ENCODE measurements at regions not wholly inside any gene's neighbourhood (a gene's known extent, or its start where the extent isn't known, plus 50 kb on each side); places are given as distances from the start of the nearest gene placed in this dataset.
"Not testable (repeated sequence)": the region's sequence is repeated elsewhere in the genome, so short reads cannot be mapped to it uniquely, and the experiment has no call there.

GRCh38 chr5:167426501-167426900, 864.9 kb upstream of the WWC1 start:
- Histone ChIP-seq H3K9ac (ENCODE audit: low read length) (no peak overlapping the region), H3K27ac (ENCODE audit: low read depth, low read length) (no peak overlapping the region), H3K9me3 (ENCODE audit: control insufficient read depth, insufficient read depth, low read depth, low read length) (no peaks in the 10 kb centered on the region), H3K27me3 (ENCODE audit: control insufficient read depth, insufficient read depth, low read length) (peaks cover 2% of the 10 kb centered on the region; the same call in 1 of the 2 replicates), H3K36me3 (ENCODE audit: control insufficient read depth, insufficient read depth, low read length) (no peaks in the 10 kb centered on the region), H3K4me3 (ENCODE audit: low read depth, low read length) (no peak overlapping the region), H3K4me1 (ENCODE audit: control insufficient read depth, insufficient read depth, low read length) (no peaks in the 10 kb centered on the region)

- H3K36me3 ChIP-seq (ENCODE audit: control insufficient read depth, insufficient read depth, low read length); H3K4me3 ChIP-seq (ENCODE audit: low read depth, low read length); H3K27me3 ChIP-seq (ENCODE audit: control insufficient read depth, insufficient read depth, low read length); H3K9ac ChIP-seq (ENCODE audit: low read length); H3K27ac ChIP-seq (ENCODE audit: low read depth, low read length); H3K4me1 ChIP-seq (ENCODE audit: control insufficient read depth, insufficient read depth, low read length); H3K9me3 ChIP-seq (ENCODE audit: control insufficient read depth, insufficient read depth, low read depth, low read length): not testable (repeated sequence)
Measured at GRCh38 chr5:167427641-167428040, 863.8 kb upstream of the WWC1 start.

GRCh38 chr5:167440846-167441245, 850.6 kb upstream of the WWC1 start:
- no peak overlapping the region for H3K27ac ChIP-seq (ENCODE audit: low read depth, low read length)
- no peak overlapping the region for H3K9ac ChIP-seq (ENCODE audit: low read length)
- H3K36me3 ChIP-seq (ENCODE audit: control insufficient read depth, insufficient read depth, low read length) = no peaks in the 10 kb centered on the region
- H3K4me3 ChIP-seq (ENCODE audit: low read depth, low read length) = no peak overlapping the region
- no peaks in the 10 kb centered on the region for H3K9me3 ChIP-seq (ENCODE audit: control insufficient read depth, insufficient read depth, low read depth, low read length)
- H3K27me3 ChIP-seq (ENCODE audit: control insufficient read depth, insufficient read depth, low read length) = no peaks in the 10 kb centered on the region
- H3K4me1 ChIP-seq (ENCODE audit: control insufficient read depth, insufficient read depth, low read length) = no peaks in the 10 kb centered on the region

GRCh38 chr5:167442922-167443321, 848.5 kb upstream of the WWC1 start:
- no peak overlapping the region for H3K9ac ChIP-seq (ENCODE audit: low read length)
- no peaks in the 10 kb centered on the region for H3K27me3 ChIP-seq (ENCODE audit: control insufficient read depth, insufficient read depth, low read length)
- H3K9me3 ChIP-seq (ENCODE audit: control insufficient read depth, insufficient read depth, low read depth, low read length) = no peaks in the 10 kb centered on the region
- H3K4me3 ChIP-seq (ENCODE audit: low read depth, low read length) = no peak overlapping the region
- H3K27ac ChIP-seq (ENCODE audit: low read depth, low read length) = no peak overlapping the region
- H3K36me3 ChIP-seq (ENCODE audit: control insufficient read depth, insufficient read depth, low read length) = no peaks in the 10 kb centered on the region
- H3K4me1 ChIP-seq (ENCODE audit: control insufficient read depth, insufficient read depth, low read length) = no peaks in the 10 kb centered on the region

GRCh38 chr5:167447466-167448375, 843.7 kb upstream of the WWC1 start:
- H3K4me1 ChIP-seq (ENCODE audit: control insufficient read depth, insufficient read depth, low read length) = no peaks in the 10 kb centered on the region
- no peak overlapping the region for H3K4me3 ChIP-seq (ENCODE audit: low read depth, low read length)
- H3K27ac ChIP-seq (ENCODE audit: low read depth, low read length) = no peak overlapping the region
- no peaks in the 10 kb centered on the region for H3K9me3 ChIP-seq (ENCODE audit: control insufficient read depth, insufficient read depth, low read depth, low read length)
- H3K9ac ChIP-seq (ENCODE audit: low read length) = no peak overlapping the region
- H3K36me3 ChIP-seq (ENCODE audit: control insufficient read depth, insufficient read depth, low read length) = no peaks in the 10 kb centered on the region
- no peaks in the 10 kb centered on the region for H3K27me3 ChIP-seq (ENCODE audit: control insufficient read depth, insufficient read depth, low read length)

GRCh38 chr5:167448376-167448775, 843.1 kb upstream of the WWC1 start:
- Histone ChIP-seq H3K27ac (ENCODE audit: low read depth, low read length) (no peak overlapping the region), H3K27me3 (ENCODE audit: control insufficient read depth, insufficient read depth, low read length) (no peaks in the 10 kb centered on the region), H3K4me1 (ENCODE audit: control insufficient read depth, insufficient read depth, low read length) (0 out of 2 replicates have a peak, but pooled peaks cover 5% of the 10 kb centered on the region)

GRCh38 chr5:167451076-167451475, 840.4 kb upstream of the WWC1 start:
- H3K27ac ChIP-seq (ENCODE audit: low read depth, low read length) = no peak overlapping the region
- H3K27me3 ChIP-seq (ENCODE audit: control insufficient read depth, insufficient read depth, low read length) = no peaks in the 10 kb centered on the region
- H3K9ac ChIP-seq (ENCODE audit: low read length) = no peak overlapping the region
- no peaks in the 10 kb centered on the region for H3K36me3 ChIP-seq (ENCODE audit: control insufficient read depth, insufficient read depth, low read length)
- H3K4me1 ChIP-seq (ENCODE audit: control insufficient read depth, insufficient read depth, low read length) = 0 out of 2 replicates have a peak, but pooled peaks cover 7% of the 10 kb centered on the region
- H3K4me3 ChIP-seq (ENCODE audit: low read depth, low read length) = no peak overlapping the region
- H3K9me3 ChIP-seq (ENCODE audit: control insufficient read depth, insufficient read depth, low read depth, low read length) = no peaks in the 10 kb centered on the region

More at GRCh38 chr5:167448376-167448775, 843.1 kb upstream of the WWC1 start:
- Histone ChIP-seq H3K36me3 (ENCODE audit: control insufficient read depth, insufficient read depth, low read length) (no peaks in the 10 kb centered on the region), H3K9me3 (ENCODE audit: control insufficient read depth, insufficient read depth, low read depth, low read length) (no peaks in the 10 kb centered on the region), H3K4me3 (ENCODE audit: low read depth, low read length) (no peak overlapping the region), H3K9ac (ENCODE audit: low read length) (no peak overlapping the region)

GRCh38 chr5:167452136-167452535, 839.3 kb upstream of the WWC1 start:
- no peak overlapping the region for H3K9ac ChIP-seq (ENCODE audit: low read length)
- no peak overlapping the region for H3K4me3 ChIP-seq (ENCODE audit: low read depth, low read length)
- 0 out of 2 replicates have a peak, but pooled peaks cover 7% of the 10 kb centered on the region for H3K4me1 ChIP-seq (ENCODE audit: control insufficient read depth, insufficient read depth, low read length)
- H3K27me3 ChIP-seq (ENCODE audit: control insufficient read depth, insufficient read depth, low read length) = no peaks in the 10 kb centered on the region
- H3K27ac ChIP-seq (ENCODE audit: low read depth, low read length) = no peak overlapping the region
- no peaks in the 10 kb centered on the region for H3K9me3 ChIP-seq (ENCODE audit: control insufficient read depth, insufficient read depth, low read depth, low read length)
- H3K36me3 ChIP-seq (ENCODE audit: control insufficient read depth, insufficient read depth, low read length) = no peaks in the 10 kb centered on the region

- H3K9me3 ChIP-seq (ENCODE audit: control insufficient read depth, insufficient read depth, low read depth, low read length) = no peaks in the 10 kb centered on the region
- H3K4me3 ChIP-seq (ENCODE audit: low read depth, low read length) = no peak overlapping the region
- 0 out of 2 replicates have a peak, but pooled peaks cover 7% of the 10 kb centered on the region for H3K4me1 ChIP-seq (ENCODE audit: control insufficient read depth, insufficient read depth, low read length)
- H3K27me3 ChIP-seq (ENCODE audit: control insufficient read depth, insufficient read depth, low read length) = no peaks in the 10 kb centered on the region
- no peak overlapping the region for H3K9ac ChIP-seq (ENCODE audit: low read length)
- H3K36me3 ChIP-seq (ENCODE audit: control insufficient read depth, insufficient read depth, low read length) = no peaks in the 10 kb centered on the region
- H3K27ac ChIP-seq (ENCODE audit: low read depth, low read length) = no peak overlapping the region
Measured at GRCh38 chr5:167453246-167454030, 838.0 kb upstream of the WWC1 start.

GRCh38 chr5:167458412-167458811, 833.0 kb upstream of the WWC1 start:
- no peak overlapping the region for H3K4me3 ChIP-seq (ENCODE audit: low read depth, low read length)
- H3K27ac ChIP-seq (ENCODE audit: low read depth, low read length) = no peak overlapping the region
- H3K36me3 ChIP-seq (ENCODE audit: control insufficient read depth, insufficient read depth, low read length) = no peaks in the 10 kb centered on the region
- H3K27me3 ChIP-seq (ENCODE audit: control insufficient read depth, insufficient read depth, low read length) = no peaks in the 10 kb centered on the region
- 0 out of 2 replicates have a peak, but pooled peaks cover 1% of the 10 kb centered on the region for H3K4me1 ChIP-seq (ENCODE audit: control insufficient read depth, insufficient read depth, low read length)
- H3K9me3 ChIP-seq (ENCODE audit: control insufficient read depth, insufficient read depth, low read depth, low read length) = 0 out of 2 replicates have a peak, but pooled peaks cover 3% of the 10 kb centered on the region
- no peak overlapping the region for H3K9ac ChIP-seq (ENCODE audit: low read length)
